PC-3 (cell line): ENCODE measurements at regions not wholly inside any gene's neighbourhood (a gene's known extent, or its start where the extent isn't known, plus 50 kb on each side); places are given as distances from the start of the nearest gene placed in this dataset.

Source experiments
- EZH2 ChIP-seq: fragments of 300-600 bp; sonication (generic); IDR thresholded peaks from one replicate; pipeline ENCODE4 v1.6.1; 2017; ENCODE audit warnings: antibody characterized with exemption, mild to moderate bottlenecking, low read length; ENCODE audit not compliant: unreplicated experiment
- EZH2phosphoT487 ChIP-seq: fragments of 300-600 bp; sonication (generic); IDR thresholded peaks from 2 replicates; pipeline ENCODE4 v1.6.1; 2018; ENCODE audit warnings: mild to moderate bottlenecking, antibody characterized with exemption, low read length, borderline replicate concordance

GRCh38 chr5:105462377-105462776 lies 1899.8 kb upstream of the NUDT12 start:
- TF ChIP-seq EZH2 (no peak), EZH2phosphoT487 (no peak)
